DND-41 (cell line): ENCODE measurements at regions not wholly inside any gene's neighbourhood (a gene's known extent, or its start where the extent isn't known, plus 50 kb on each side); places are given as distances from the start of the nearest gene placed in this dataset.
"Not testable (repeated sequence)": the region's sequence is repeated elsewhere in the genome, so short reads cannot be mapped to it uniquely, and the experiment has no call there.

ENCODE experiments used
- ATAC-seq: fragments of 200-7000 bp; cut with Tn5 transposase; 3 replicates; pipeline ENCODE4 v1.9.1; 2021; ENCODE audit warnings: low read depth; ENCODE audit not compliant: insufficient read depth
- DNase-seq: peaks from one replicate; pipeline ENCODE4 v3.0.0-alpha.2; 2020
- H2AFZ ChIP-seq: 2 replicates; pipeline ENCODE4 v1.6.0; 2012; ENCODE audit warnings: low read depth, low read length
- H3K27ac ChIP-seq: 2 replicates; pipeline ENCODE4 v1.5.1; 2012; ENCODE audit warnings: low read length, inconsistent platforms
- H3K27me3 ChIP-seq: fragments of 200-600 bp; sonication (generic); 2 replicates; pipeline ENCODE4 v1.6.0; 2012; ENCODE audit warnings: low read length, mild to moderate bottlenecking, inconsistent platforms; ENCODE audit not compliant: insufficient read depth, poor library complexity
- H3K36me3 ChIP-seq: 2 replicates; pipeline ENCODE4 v1.5.1; 2012; ENCODE audit warnings: low read length, inconsistent platforms; ENCODE audit not compliant: insufficient read depth
- H3K4me1 ChIP-seq: 2 replicates; pipeline ENCODE4 v1.5.1; 2012; ENCODE audit warnings: mild to moderate bottlenecking, low read length; ENCODE audit not compliant: insufficient read depth
- H3K4me2 ChIP-seq: 2 replicates; pipeline ENCODE4 v1.6.0; 2012; ENCODE audit warnings: mild to moderate bottlenecking, moderate library complexity, low read length, inconsistent platforms; ENCODE audit not compliant: insufficient read depth
- H3K4me3 ChIP-seq, 2 experiments: fragments of 200-600 bp in 1 of 2; shearing (Covaris generic) in 1 of 2; 2 replicates each; pipeline ENCODE4 v1.5.1; 2012 to 2016; ENCODE audit warnings: inconsistent platforms in 2 of 2, low read length in 2 of 2, mild to moderate bottlenecking in 2 of 2, low read depth in 1 of 2, moderate library complexity in 1 of 2
- H3K79me2 ChIP-seq: 2 replicates; pipeline ENCODE4 v1.6.0; 2012; ENCODE audit warnings: low read length, inconsistent platforms; ENCODE audit not compliant: insufficient read depth
- H3K9ac ChIP-seq: 2 replicates; pipeline ENCODE4 v1.6.0; 2012; ENCODE audit warnings: low read depth, mild to moderate bottlenecking, inconsistent platforms, low read length, moderate library complexity
- H3K9me3 ChIP-seq: 2 replicates; pipeline ENCODE4 v1.5.1; 2012; ENCODE audit warnings: low read length, moderate library complexity, mild to moderate bottlenecking, inconsistent platforms; ENCODE audit not compliant: insufficient read depth, severe bottlenecking
- H4K20me1 ChIP-seq: 2 replicates; pipeline ENCODE4 v1.6.0; 2012; ENCODE audit warnings: low read length; ENCODE audit not compliant: insufficient read depth
- CTCF ChIP-seq: IDR thresholded peaks from 2 replicates; pipeline ENCODE4 v1.5.1; 2012; ENCODE audit warnings: borderline replicate concordance, low read length, moderate library complexity, mild to moderate bottlenecking; ENCODE audit not compliant: poor library complexity, severe bottlenecking; ENCODE audit errors: extremely low read depth
- EZH2 ChIP-seq: IDR thresholded peaks from 3 replicates; pipeline ENCODE4 v1.6.1; 2012; ENCODE audit warnings: borderline replicate concordance, low read depth, mild to moderate bottlenecking, moderate library complexity, low read length, inconsistent platforms; ENCODE audit not compliant: severe bottlenecking

GRCh38 chr2:37573451-37574388, 97.7 kb downstream of the CDC42EP3 start:
- H3K36me3 ChIP-seq, result no peaks in the 10 kb centered on the region
- H3K4me2 ChIP-seq, result no peak overlapping the region
- H3K4me1 ChIP-seq, result no peaks in the 10 kb centered on the region
- no peaks in the 10 kb centered on the region for H3K9me3 ChIP-seq
- H3K4me3 ChIP-seq, result no peak overlapping the region
- H3K79me2 ChIP-seq, result no peaks in the 10 kb centered on the region
- peaks cover 8% of the 10 kb centered on the region for H3K27me3 ChIP-seq
- H2AFZ ChIP-seq, result no peak overlapping the region
- no peak for TF ChIP-seq CTCF
- TF ChIP-seq EZH2, result no peak
- no peak overlapping the region for H3K27ac ChIP-seq
- H4K20me1 ChIP-seq, result no peaks in the 10 kb centered on the region
- no peak for ATAC-seq
- no peak for DNase-seq
- no peak overlapping the region for H3K9ac ChIP-seq

GRCh38 chr2:37575780-37576179, 95.7 kb downstream of the CDC42EP3 start:
- H3K9me3 ChIP-seq, result no peaks in the 10 kb centered on the region
- no peaks in the 10 kb centered on the region for H3K4me1 ChIP-seq
- no peak for DNase-seq
- ATAC-seq, result no peak
- peaks cover 3% of the 10 kb centered on the region for H3K27me3 ChIP-seq
- no peaks in the 10 kb centered on the region for H3K79me2 ChIP-seq
- no peak overlapping the region for H3K27ac ChIP-seq
- H3K4me3 ChIP-seq, result no peak overlapping the region
- H2AFZ ChIP-seq, result no peak overlapping the region
- no peak overlapping the region for H3K9ac ChIP-seq
- no peaks in the 10 kb centered on the region for H3K36me3 ChIP-seq
- no peaks in the 10 kb centered on the region for H4K20me1 ChIP-seq
- TF ChIP-seq CTCF (no peak), EZH2 (no peak)
- no peak overlapping the region for H3K4me2 ChIP-seq

- not testable (repeated sequence) for H3K27me3 ChIP-seq, H3K27ac ChIP-seq, H3K4me2 ChIP-seq, H3K9ac ChIP-seq, H3K4me1 ChIP-seq, H3K4me3 ChIP-seq, DNase-seq, H3K36me3 ChIP-seq, H2AFZ ChIP-seq, H4K20me1 ChIP-seq, ATAC-seq, H3K9me3 ChIP-seq, H3K79me2 ChIP-seq
Measured at GRCh38 chr2:37576194-37576593, 95.2 kb downstream of the CDC42EP3 start.

GRCh38 chr2:37576831-37577230, 94.6 kb downstream of the CDC42EP3 start:
- no peak overlapping the region for H3K4me3 ChIP-seq
- H3K4me1 ChIP-seq, result no peaks in the 10 kb centered on the region
- peaks cover 8% of the 10 kb centered on the region for H3K27me3 ChIP-seq
- no peaks in the 10 kb centered on the region for H3K36me3 ChIP-seq
- no peaks in the 10 kb centered on the region for H3K79me2 ChIP-seq
- ATAC-seq (no peak), DNase-seq (no peak)
- H4K20me1 ChIP-seq, result no peaks in the 10 kb centered on the region
- no peak overlapping the region for H3K27ac ChIP-seq
- no peak overlapping the region for H3K9ac ChIP-seq
- TF ChIP-seq EZH2 (no peak), CTCF (no peak)
- H3K4me2 ChIP-seq, result no peak overlapping the region
- no peaks in the 10 kb centered on the region for H3K9me3 ChIP-seq
- no peak overlapping the region for H2AFZ ChIP-seq
